Hepatocyte (in vitro differentiated cells): ENCODE measurements at regions not wholly inside any gene's neighbourhood (a gene's known extent, or its start where the extent isn't known, plus 50 kb on each side); places are given as distances from the start of the nearest gene placed in this dataset.

Source experiments
- DNase-seq: peaks from one replicate; pipeline ENCODE4 v3.0.0-alpha.2; 2016; ENCODE audit warnings: low spot score
- H2AFZ ChIP-seq: fragments of 200-600 bp; sonication (generic); 2 replicates; pipeline ENCODE4 v1.6.0; 2016; ENCODE audit warnings: antibody characterized with exemption, mild to moderate bottlenecking
- H3K27ac ChIP-seq: fragments of 200-600 bp; sonication (generic); 2 replicates; pipeline ENCODE4 v1.5.1; 2016; ENCODE audit warnings: mild to moderate bottlenecking
- H3K27me3 ChIP-seq: fragments of 200-600 bp; sonication (generic); 2 replicates; pipeline ENCODE4 v1.6.1; 2016
- H3K36me3 ChIP-seq: fragments of 200-600 bp; sonication (generic); replicated peaks from 2 replicates; pipeline ENCODE4 v1.5.1; 2016; ENCODE audit warnings: low read depth; ENCODE audit not compliant: insufficient read depth
- H3K4me1 ChIP-seq: fragments of 200-600 bp; sonication (generic); 2 replicates; pipeline ENCODE4 v1.5.1; 2016; ENCODE audit warnings: mild to moderate bottlenecking, moderate library complexity; ENCODE audit not compliant: insufficient read depth
- H3K4me2 ChIP-seq: fragments of 200-600 bp; sonication (generic); 2 replicates; pipeline ENCODE4 v1.6.0; 2016
- H3K4me3 ChIP-seq: fragments of 200-600 bp; sonication (generic); 2 replicates; pipeline ENCODE4 v1.5.1; 2016; ENCODE audit warnings: mild to moderate bottlenecking
- H3K79me2 ChIP-seq: fragments of 200-600 bp; sonication (generic); 2 replicates; pipeline ENCODE4 v1.6.0; 2017; ENCODE audit warnings: mild to moderate bottlenecking
- H3K9me2 ChIP-seq: fragments of 200-600 bp; sonication (generic); replicated peaks from 2 replicates; pipeline ENCODE4 v1.6.0; 2017; ENCODE audit warnings: mild to moderate bottlenecking; ENCODE audit not compliant: insufficient read depth
- H3K9me3 ChIP-seq: fragments of 200-600 bp; sonication (generic); 2 replicates; pipeline ENCODE4 v1.5.1; 2016; ENCODE audit warnings: low read depth, mild to moderate bottlenecking
- H4K20me1 ChIP-seq: fragments of 200-600 bp; sonication (generic); 2 replicates; pipeline ENCODE4 v1.6.0; 2016; ENCODE audit warnings: mild to moderate bottlenecking; ENCODE audit not compliant: insufficient read depth, poor library complexity, severe bottlenecking
- EZH2 ChIP-seq: fragments of 200-600 bp; sonication (generic); IDR thresholded peaks from 2 replicates; pipeline ENCODE4 v1.6.1; 2016; ENCODE audit warnings: antibody characterized with exemption, mild to moderate bottlenecking, borderline replicate concordance
- EZH2phosphoT487 ChIP-seq: fragments of 200-600 bp; sonication (generic); IDR thresholded peaks from one replicate; pipeline ENCODE4 v1.6.1; 2018; ENCODE audit warnings: antibody characterized with exemption, mild to moderate bottlenecking, low read depth, moderate library complexity; ENCODE audit not compliant: unreplicated experiment, severe bottlenecking
- WGBS: methylation state at CpG from one replicate; pipeline ENCODE4 v1.1.6; 2016; ENCODE audit warnings: low lambda C conversion rate; ENCODE audit errors: missing lambda C conversion rate; 5-methylcytosine and 5-hydroxymethylcytosine counted together
- TF ChIP-seq, protein P1 (sequence below): fragments of 200-600 bp; sonication (generic); IDR thresholded peaks from 2 replicates; pipeline ENCODE4 v1.5.1; 2016; ENCODE audit warnings: antibody characterized with exemption, mild to moderate bottlenecking; ENCODE audit not compliant: poor library complexity

DNA sequence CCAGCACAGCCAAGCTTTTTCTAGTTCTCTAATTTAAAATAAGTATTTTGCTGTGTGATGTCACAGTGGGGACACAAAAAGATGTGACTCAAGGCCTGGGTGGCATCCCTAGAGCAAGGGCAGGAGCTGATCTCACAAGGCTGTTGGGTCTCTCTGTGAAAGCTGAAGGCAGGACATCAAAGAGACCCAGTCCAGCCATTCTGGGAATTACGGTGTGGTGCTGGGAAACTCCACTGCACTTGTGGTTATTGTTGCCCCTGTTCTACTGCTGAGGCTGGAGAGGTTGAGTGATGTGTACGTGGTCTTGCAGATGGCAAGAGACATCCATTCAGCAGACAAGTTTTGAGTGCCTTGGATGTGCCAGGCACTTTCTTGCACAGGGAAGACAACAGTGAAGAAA, 352.9 kb downstream of the CYRIA start:
- Histone ChIP-seq H3K9me3 (no peaks in the 10 kb centered on the region), H2AFZ (no peak overlapping the region), H3K27me3 (no peaks in the 10 kb centered on the region), H3K79me2 (no peaks in the 10 kb centered on the region), H3K36me3 (no peaks in the 10 kb centered on the region), H3K27ac (no peak overlapping the region), H3K4me1 (peaks cover 2% of the 10 kb centered on the region), H3K9me2 (no peaks in the 10 kb centered on the region), H3K4me2 (no peak overlapping the region), H4K20me1 (no peaks in the 10 kb centered on the region), H3K4me3 (no peak overlapping the region)
- WGBS, result 89% methylated on average over 2 of the region's 2 CpGs
- TF ChIP-seq EZH2phosphoT487 (no peak), EZH2 (no peak)
- TF ChIP-seq, protein P1, sequence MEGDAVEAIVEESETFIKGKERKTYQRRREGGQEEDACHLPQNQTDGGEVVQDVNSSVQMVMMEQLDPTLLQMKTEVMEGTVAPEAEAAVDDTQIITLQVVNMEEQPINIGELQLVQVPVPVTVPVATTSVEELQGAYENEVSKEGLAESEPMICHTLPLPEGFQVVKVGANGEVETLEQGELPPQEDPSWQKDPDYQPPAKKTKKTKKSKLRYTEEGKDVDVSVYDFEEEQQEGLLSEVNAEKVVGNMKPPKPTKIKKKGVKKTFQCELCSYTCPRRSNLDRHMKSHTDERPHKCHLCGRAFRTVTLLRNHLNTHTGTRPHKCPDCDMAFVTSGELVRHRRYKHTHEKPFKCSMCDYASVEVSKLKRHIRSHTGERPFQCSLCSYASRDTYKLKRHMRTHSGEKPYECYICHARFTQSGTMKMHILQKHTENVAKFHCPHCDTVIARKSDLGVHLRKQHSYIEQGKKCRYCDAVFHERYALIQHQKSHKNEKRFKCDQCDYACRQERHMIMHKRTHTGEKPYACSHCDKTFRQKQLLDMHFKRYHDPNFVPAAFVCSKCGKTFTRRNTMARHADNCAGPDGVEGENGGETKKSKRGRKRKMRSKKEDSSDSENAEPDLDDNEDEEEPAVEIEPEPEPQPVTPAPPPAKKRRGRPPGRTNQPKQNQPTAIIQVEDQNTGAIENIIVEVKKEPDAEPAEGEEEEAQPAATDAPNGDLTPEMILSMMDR, result no peak
- DNase-seq, result no peak

DNA sequence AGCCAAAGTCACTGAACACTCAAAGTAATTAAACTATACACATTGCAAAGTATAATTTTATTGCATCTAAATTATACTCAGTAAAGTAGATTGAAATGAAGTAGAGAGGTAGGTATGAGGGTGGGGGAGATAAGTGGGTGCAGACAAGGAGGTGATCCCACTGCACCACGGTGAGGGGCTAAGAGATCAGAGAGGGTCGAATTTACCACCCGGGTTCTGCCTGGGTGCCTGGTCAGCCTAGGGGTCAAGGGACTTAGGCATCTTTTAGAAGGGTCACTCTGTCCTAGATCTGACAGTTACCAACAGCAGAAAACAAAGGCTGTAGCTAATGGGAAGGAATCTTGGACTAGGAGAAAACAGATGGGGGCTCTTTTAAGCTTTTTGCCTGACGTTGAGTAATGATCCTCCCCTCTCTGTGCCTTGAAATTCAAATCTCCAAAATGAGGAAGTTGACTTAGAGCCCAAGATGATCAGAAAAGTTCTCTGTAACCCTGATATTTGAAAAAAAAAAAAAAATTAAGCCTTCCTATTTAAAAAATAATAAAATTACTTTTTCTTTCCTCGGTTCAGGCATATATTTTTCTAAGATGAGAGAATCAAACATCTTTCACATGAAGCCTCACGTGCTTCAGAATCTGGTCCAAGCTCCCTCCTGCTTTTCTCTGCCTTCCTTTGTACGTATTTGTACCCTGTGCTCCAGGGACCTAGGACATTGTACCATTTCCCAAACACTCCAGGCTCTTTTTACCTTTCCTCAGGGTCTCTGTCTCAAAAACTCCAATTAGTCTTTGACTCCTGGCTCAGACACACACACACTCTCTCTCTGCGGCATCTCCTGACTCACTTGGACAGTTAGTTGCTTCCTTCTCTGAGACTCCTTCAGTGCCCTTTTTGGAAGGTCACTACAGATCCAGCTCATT, 353.9 kb downstream of the CYRIA start:
- no peaks in the 10 kb centered on the region for H3K9me2 ChIP-seq
- H3K79me2 ChIP-seq, result no peaks in the 10 kb centered on the region
- no peak overlapping the region for H2AFZ ChIP-seq
- no peaks in the 10 kb centered on the region for H3K36me3 ChIP-seq
- no peaks in the 10 kb centered on the region for H3K9me3 ChIP-seq
- TF ChIP-seq EZH2 (no peak), EZH2phosphoT487 (no peak)
- TF ChIP-seq, protein P1, result no peak
- H3K27ac ChIP-seq, result no peak overlapping the region
- no peak overlapping the region for H3K4me3 ChIP-seq
- H4K20me1 ChIP-seq, result no peaks in the 10 kb centered on the region
- WGBS, result 81% methylated on average over 8 of the region's 8 CpGs
- H3K27me3 ChIP-seq, result no peaks in the 10 kb centered on the region
- DNase-seq, result no peak
- H3K4me1 ChIP-seq, result no peaks in the 10 kb centered on the region
- H3K4me2 ChIP-seq, result no peak overlapping the region

DNA sequence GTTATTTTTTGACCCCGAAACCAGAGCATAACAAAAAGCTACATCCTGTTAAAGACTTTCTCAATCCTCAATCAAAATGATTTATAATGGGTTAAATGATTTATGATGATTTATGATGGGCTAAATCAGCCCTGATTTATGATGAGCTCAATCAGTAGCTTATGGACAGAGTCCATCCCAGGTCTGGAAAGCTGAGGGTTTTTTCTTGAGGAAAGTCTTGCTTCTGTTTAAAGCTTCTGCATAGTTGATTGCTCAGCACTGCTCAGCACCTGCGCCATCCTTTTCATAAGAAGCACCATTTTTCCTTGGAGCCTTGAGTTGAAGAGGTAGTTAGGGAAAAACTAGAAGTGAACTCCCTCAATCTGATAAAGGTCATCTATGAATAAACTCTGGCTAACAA, 356.8 kb downstream of the CYRIA start:
- Histone ChIP-seq H3K9me3 (no peaks in the 10 kb centered on the region), H3K4me1 (no peaks in the 10 kb centered on the region), H3K4me2 (no peak overlapping the region), H3K27ac (no peak overlapping the region), H3K9me2 (no peaks in the 10 kb centered on the region), H2AFZ (no peak overlapping the region), H3K27me3 (no peaks in the 10 kb centered on the region), H3K36me3 (no peaks in the 10 kb centered on the region), H3K79me2 (no peaks in the 10 kb centered on the region), H4K20me1 (no peaks in the 10 kb centered on the region), H3K4me3 (no peak overlapping the region)
- DNase-seq, result no peak
- WGBS, result 95% methylated on average over 2 of the region's 2 CpGs
- no peak for TF ChIP-seq EZH2
- TF ChIP-seq, protein P1, result no peak
- no peak for TF ChIP-seq EZH2phosphoT487
